ENCODE measurements at regions not wholly inside any gene's neighbourhood (a gene's known extent, or its start where the extent isn't known, plus 50 kb on each side); places are given as distances from the start of the nearest gene placed in this dataset.
"Not testable (repeated sequence)": the region's sequence is repeated elsewhere in the genome, so short reads cannot be mapped to it uniquely, and the experiment has no call there.

DNA sequence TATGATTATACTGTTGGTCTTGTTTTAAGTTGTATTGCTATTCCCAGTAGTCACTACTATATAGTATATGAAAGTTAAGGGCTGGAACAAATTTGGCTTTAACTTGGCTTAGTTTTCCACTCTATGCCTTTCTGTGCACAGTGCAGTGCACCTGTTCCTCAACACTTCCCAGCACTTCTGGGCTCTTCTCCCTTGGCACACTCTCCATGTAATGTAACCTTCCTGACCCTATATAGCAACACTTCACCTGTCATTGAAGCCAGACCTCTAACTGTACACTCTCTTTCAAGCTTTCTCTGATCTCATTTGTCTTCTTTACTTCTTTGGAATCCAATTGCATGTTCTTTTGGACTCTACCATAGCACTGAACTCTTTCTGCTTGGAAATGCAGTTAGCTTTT is 83.9 kb upstream of the SMIM30 start:
- Histone ChIP-seq H3K36me3 (ENCODE audit: control insufficient read depth, insufficient read depth, low read length) (no peaks in the 10 kb centered on the region), H3K4me3 (ENCODE audit: extremely low read depth, insufficient read depth, low read length, poor library complexity, severe bottlenecking) (no peak overlapping the region), H3K27ac (ENCODE audit: low read depth, low read length, severe bottlenecking) (no peak overlapping the region), H3K4me1 (ENCODE audit: control insufficient read depth, insufficient read depth, low read length, poor library complexity, severe bottlenecking) (peaks cover 8% of the 10 kb centered on the region), H3K9me3 (ENCODE audit: control insufficient read depth, low read length) (no peaks in the 10 kb centered on the region)

DNA sequence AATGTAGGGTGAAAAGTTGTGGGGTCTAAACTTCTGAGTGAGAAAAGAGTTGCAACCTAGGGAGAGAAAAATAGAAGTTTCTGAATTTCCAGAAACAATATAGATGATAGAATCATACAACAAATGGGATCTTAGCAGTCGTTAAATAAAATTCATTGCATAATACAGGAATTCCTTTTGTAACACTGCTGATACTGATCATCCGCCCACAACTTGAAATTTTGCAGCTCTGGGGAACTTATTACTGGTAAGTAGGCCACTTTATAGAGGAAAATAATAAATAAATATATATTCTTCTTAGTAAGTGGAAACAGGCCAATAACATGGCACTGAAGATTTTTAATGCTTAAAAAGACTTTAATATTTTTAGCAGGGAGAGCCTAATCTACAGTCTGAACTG is 81.9 kb upstream of the SMIM30 start:
- Histone ChIP-seq H3K9me3 (ENCODE audit: control insufficient read depth, low read length) (no peaks in the 10 kb centered on the region), H3K4me3 (ENCODE audit: extremely low read depth, insufficient read depth, low read length, poor library complexity, severe bottlenecking) (no peak overlapping the region), H3K36me3 (ENCODE audit: control insufficient read depth, insufficient read depth, low read length) (no peaks in the 10 kb centered on the region), H3K27ac (ENCODE audit: low read depth, low read length, severe bottlenecking) (no peak overlapping the region), H3K4me1 (ENCODE audit: control insufficient read depth, insufficient read depth, low read length, poor library complexity, severe bottlenecking) (peaks cover 13% of the 10 kb centered on the region)
- WGBS, 2 experiments (ENCODE audit: insufficient coverage in 2 of 2), result no CpG with 5 or more reads among the region's 2 CpGs

DNA sequence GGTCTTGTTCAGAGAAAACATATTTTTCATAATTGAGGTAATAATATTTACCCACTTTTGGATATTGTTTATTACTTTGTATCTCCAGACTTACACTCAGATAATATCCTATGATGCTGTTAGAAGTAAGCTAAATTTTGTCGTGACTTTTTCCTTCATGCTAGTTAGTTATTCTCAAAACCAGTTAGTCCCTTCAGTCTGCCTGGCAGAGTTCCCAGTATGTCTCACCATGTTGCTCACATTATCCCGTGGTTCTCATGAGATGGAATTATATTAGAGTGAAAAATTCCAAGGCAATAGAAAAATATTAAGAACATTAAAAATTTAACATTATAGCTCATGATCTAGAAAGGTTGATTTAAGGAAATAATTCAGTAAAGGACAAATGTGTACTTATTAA is 81.5 kb upstream of the SMIM30 start:
- Histone ChIP-seq H3K27ac (ENCODE audit: low read depth, low read length, severe bottlenecking) (no peak overlapping the region), H3K4me1 (ENCODE audit: control insufficient read depth, insufficient read depth, low read length, poor library complexity, severe bottlenecking) (peaks cover 13% of the 10 kb centered on the region), H3K4me3 (ENCODE audit: extremely low read depth, insufficient read depth, low read length, poor library complexity, severe bottlenecking) (no peak overlapping the region), H3K36me3 (ENCODE audit: control insufficient read depth, insufficient read depth, low read length) (no peaks in the 10 kb centered on the region), H3K9me3 (ENCODE audit: control insufficient read depth, low read length) (no peaks in the 10 kb centered on the region)
- WGBS, 2 experiments (ENCODE audit: insufficient coverage in 2 of 2), result no CpG with 5 or more reads among the region's 2 CpGs

DNA sequence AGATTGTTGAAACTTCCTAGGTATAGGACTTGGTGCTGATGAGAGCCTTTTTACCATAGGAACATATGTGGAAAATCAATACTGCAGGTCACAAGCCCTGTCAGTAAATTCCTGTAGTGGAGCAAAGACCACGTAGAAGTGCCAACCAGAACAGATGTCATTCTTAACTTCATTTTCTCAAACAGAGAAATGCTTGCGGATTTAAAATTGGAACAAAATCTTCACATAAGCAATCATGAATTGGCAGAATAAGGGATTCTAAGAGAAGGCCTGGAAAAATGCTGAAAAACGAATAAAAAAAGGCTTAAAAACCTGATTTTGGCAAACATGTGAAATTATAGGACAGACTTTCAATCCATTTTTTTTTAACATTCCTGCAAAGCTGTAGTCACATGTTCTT is 80.8 kb upstream of the SMIM30 start:
- no peak overlapping the region for H3K27ac ChIP-seq (ENCODE audit: low read depth, low read length, severe bottlenecking)
- no peaks in the 10 kb centered on the region for H3K9me3 ChIP-seq (ENCODE audit: control insufficient read depth, low read length)
- H3K4me3 ChIP-seq (ENCODE audit: extremely low read depth, insufficient read depth, low read length, poor library complexity, severe bottlenecking), result no peak overlapping the region
- 75% methylated on average over 1 of the region's 3 CpGs; no CpG with 5 or more reads in 1 of the 2 experiments for WGBS, 2 experiments (ENCODE audit: insufficient coverage in 2 of 2)
- no peaks in the 10 kb centered on the region for H3K36me3 ChIP-seq (ENCODE audit: control insufficient read depth, insufficient read depth, low read length)
- H3K4me1 ChIP-seq (ENCODE audit: control insufficient read depth, insufficient read depth, low read length, poor library complexity, severe bottlenecking), result peaks cover 13% of the 10 kb centered on the region

DNA sequence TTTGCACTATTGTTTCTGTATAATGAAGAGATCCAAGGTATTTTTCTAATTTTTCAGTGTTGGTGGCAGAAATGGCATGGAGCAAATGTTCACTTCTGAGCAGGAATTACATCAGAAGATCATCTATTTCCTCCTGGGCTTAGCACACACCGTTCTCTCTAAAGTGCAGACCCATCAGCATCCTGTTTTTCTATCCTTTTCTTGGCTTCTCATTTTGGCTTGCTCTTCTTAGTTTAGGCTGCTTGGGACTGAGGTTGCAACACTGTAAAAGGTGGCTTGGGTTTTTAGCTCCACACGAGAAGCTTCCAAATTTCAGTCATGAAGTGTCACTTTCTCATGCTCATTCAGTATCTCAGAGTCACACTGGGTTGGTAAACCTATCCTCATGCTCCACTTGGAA is 79.9 kb upstream of the SMIM30 start:
- Histone ChIP-seq H3K9me3 (ENCODE audit: control insufficient read depth, low read length) (no peaks in the 10 kb centered on the region), H3K27ac (ENCODE audit: low read depth, low read length, severe bottlenecking) (no peak overlapping the region), H3K4me3 (ENCODE audit: extremely low read depth, insufficient read depth, low read length, poor library complexity, severe bottlenecking) (no peak overlapping the region), H3K36me3 (ENCODE audit: control insufficient read depth, insufficient read depth, low read length) (no peaks in the 10 kb centered on the region), H3K4me1 (ENCODE audit: control insufficient read depth, insufficient read depth, low read length, poor library complexity, severe bottlenecking) (peaks cover 13% of the 10 kb centered on the region)
- WGBS, 2 experiments (ENCODE audit: insufficient coverage in 2 of 2), result 80 to 83% methylated on average over 1 to 2 of the region's 2 CpGs

DNA sequence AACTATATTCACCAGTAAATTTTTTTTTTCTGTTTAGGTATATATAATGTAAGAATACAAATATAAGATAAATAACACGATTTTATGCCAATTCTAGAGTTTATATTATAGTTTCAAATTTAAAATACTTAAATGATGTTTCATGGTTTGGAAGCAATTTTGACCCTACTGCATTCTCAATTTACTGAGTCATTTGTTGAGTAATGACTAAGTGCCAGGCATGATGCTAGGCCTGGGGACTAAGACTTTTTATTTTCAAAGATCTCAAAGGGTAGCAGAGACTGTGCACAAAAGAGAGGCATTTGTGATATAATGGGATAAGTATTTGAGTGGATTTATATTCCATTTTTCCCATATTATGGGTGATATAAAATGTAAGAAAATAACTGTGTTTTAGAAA is 78.9 kb upstream of the SMIM30 start:
- no peaks in the 10 kb centered on the region for H3K9me3 ChIP-seq (ENCODE audit: control insufficient read depth, low read length)
- WGBS, 2 experiments (ENCODE audit: insufficient coverage in 2 of 2), result no CpG with 5 or more reads among the region's 1 CpG
- H3K27ac ChIP-seq (ENCODE audit: low read depth, low read length, severe bottlenecking), result no peak overlapping the region
- H3K4me1 ChIP-seq (ENCODE audit: control insufficient read depth, insufficient read depth, low read length, poor library complexity, severe bottlenecking), result peaks cover 13% of the 10 kb centered on the region
- H3K4me3 ChIP-seq (ENCODE audit: extremely low read depth, insufficient read depth, low read length, poor library complexity, severe bottlenecking), result no peak overlapping the region
- no peaks in the 10 kb centered on the region for H3K36me3 ChIP-seq (ENCODE audit: control insufficient read depth, insufficient read depth, low read length)

DNA sequence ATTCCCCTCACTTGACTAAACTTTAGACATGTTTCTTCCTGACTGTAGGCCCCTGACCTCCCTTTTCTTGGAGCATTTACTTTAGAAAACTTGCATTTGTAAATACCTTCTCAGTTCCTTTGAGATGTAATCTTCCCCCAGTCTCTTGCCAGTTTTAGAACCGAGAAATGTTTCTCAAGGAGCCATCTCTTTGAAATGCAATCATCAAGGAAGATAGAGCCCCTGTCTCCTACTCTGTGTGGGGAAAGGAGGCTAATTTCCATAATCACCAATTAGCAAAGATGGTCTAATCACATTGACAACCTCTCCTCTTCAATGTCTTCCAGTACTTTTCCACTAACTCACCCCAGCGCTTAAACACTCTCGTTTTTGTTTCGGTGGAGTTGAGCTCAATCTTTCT is 70.0 kb upstream of the SMIM30 start:
- H3K9me3 ChIP-seq (ENCODE audit: control insufficient read depth, low read length), result no peaks in the 10 kb centered on the region
- H3K4me1 ChIP-seq (ENCODE audit: control insufficient read depth, insufficient read depth, low read length, poor library complexity, severe bottlenecking), result no peaks in the 10 kb centered on the region
- 14 to 35% methylated on average over 2 to 3 of the region's 4 CpGs for WGBS, 2 experiments (ENCODE audit: insufficient coverage in 2 of 2)
- no peaks in the 10 kb centered on the region for H3K36me3 ChIP-seq (ENCODE audit: control insufficient read depth, insufficient read depth, low read length)
- H3K27ac ChIP-seq (ENCODE audit: low read depth, low read length, severe bottlenecking), result no peak overlapping the region
- H3K4me3 ChIP-seq (ENCODE audit: extremely low read depth, insufficient read depth, low read length, poor library complexity, severe bottlenecking), result no peak overlapping the region

DNA sequence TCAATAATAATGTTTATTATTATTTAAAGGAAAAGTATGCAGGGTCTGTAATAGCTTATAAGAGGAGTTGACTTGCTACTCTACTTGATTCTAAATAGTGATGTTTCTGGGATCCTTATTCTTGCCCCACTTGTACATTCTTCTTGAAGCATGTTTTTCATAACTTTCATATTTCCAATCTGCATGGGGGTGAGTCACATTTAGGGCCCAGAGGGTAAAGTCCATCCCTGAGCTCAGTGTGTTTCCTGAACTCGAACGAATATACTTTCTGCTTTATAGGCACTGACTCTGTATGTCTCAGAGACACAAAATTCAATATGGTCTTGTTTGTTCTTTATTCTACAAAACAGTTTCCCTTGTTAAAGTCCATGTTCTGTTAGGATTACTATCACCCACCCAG is 61.0 kb upstream of the SMIM30 start:
- Histone ChIP-seq H3K36me3 (ENCODE audit: control insufficient read depth, insufficient read depth, low read length) (no peaks in the 10 kb centered on the region), H3K4me3 (ENCODE audit: extremely low read depth, insufficient read depth, low read length, poor library complexity, severe bottlenecking) (no peak overlapping the region), H3K4me1 (ENCODE audit: control insufficient read depth, insufficient read depth, low read length, poor library complexity, severe bottlenecking) (no peaks in the 10 kb centered on the region), H3K9me3 (ENCODE audit: control insufficient read depth, low read length) (no peaks in the 10 kb centered on the region), H3K27ac (ENCODE audit: low read depth, low read length, severe bottlenecking) (no peak overlapping the region)
- 92 to 100% methylated on average over 2 of the region's 2 CpGs for whole genome bisulfite sequencing, 2 experiments (ENCODE audit: insufficient coverage in 2 of 2)

DNA sequence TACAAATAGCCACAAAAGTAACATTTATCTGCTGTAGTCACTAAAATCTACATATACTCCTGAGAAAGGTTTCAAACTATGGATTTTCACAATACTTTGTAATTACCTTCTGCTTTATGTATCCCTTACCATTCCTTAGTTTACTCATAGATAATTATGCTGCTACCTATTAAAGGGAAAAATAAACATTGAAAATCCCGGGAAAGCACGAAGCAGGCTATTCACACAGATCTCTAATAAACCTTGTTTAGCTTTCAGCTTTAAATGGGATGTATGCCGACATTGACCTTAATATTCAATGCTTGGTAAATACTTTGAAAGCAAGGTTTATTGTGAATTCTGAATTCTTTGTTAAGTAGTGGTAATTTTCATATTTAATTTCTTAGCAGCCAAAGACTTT is 58.5 kb upstream of the SMIM30 start:
- Histone ChIP-seq H3K27ac (ENCODE audit: low read depth, low read length, severe bottlenecking) (no peak overlapping the region), H3K36me3 (ENCODE audit: control insufficient read depth, insufficient read depth, low read length) (no peaks in the 10 kb centered on the region), H3K4me3 (ENCODE audit: extremely low read depth, insufficient read depth, low read length, poor library complexity, severe bottlenecking) (no peak overlapping the region), H3K4me1 (ENCODE audit: control insufficient read depth, insufficient read depth, low read length, poor library complexity, severe bottlenecking) (no peaks in the 10 kb centered on the region), H3K9me3 (ENCODE audit: control insufficient read depth, low read length) (no peaks in the 10 kb centered on the region)
- WGBS, 2 experiments (ENCODE audit: insufficient coverage in 2 of 2), result no CpG with 5 or more reads among the region's 3 CpGs

DNA sequence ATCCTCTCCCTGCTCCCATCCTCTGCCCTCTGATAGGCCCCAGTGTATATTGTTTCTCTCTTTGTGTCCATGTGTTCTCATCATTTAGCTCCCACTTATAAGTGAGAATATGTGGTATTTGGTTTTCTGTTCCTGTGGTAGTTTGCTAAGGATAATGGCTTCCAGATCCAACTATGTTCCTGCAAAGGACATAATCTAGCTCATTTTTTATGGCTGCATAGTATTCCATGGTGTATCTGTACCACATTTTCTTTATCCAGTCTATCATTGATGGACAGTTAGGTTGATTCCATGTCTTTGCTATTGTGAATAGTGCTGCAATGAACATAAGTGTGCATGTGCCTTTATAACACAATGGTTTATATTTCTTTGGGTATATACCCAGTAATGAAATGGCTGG is 57.8 kb upstream of the SMIM30 start:
- not testable (repeated sequence) for H3K4me1 ChIP-seq (ENCODE audit: control insufficient read depth, insufficient read depth, low read length, poor library complexity, severe bottlenecking); H3K27ac ChIP-seq (ENCODE audit: low read depth, low read length, severe bottlenecking); H3K4me3 ChIP-seq (ENCODE audit: extremely low read depth, insufficient read depth, low read length, poor library complexity, severe bottlenecking); H3K36me3 ChIP-seq (ENCODE audit: control insufficient read depth, insufficient read depth, low read length); H3K9me3 ChIP-seq (ENCODE audit: control insufficient read depth, low read length)

DNA sequence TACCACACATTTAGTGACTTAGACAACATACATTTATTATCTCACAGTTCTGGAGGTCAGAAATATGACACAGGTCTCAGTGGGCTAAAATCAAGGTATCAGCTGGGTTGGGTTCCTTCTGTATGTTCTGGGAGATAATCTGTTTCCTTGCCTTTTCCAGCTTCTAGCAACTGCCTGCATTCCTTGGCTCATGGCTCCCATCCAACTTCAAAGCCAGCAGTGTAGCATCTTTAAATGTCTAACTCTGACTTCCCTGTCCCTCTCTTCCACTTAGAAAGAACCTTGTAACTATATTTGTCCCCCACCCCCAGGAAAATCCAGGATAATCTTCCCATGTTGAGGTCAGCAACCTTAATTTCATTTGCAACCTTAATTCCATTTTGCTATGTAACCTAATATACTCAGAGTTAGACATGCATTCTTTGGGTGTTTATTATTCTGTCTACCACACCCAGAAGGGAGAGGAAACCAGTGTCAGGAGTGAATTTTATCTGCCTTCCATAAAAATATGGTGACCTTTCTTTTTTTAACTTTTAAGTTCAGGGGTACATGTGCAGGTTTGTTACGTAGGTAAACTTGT is 57.3 kb upstream of the SMIM30 start:
- Histone ChIP-seq H3K36me3 (ENCODE audit: control insufficient read depth, insufficient read depth, low read length) (no peaks in the 10 kb centered on the region), H3K4me3 (ENCODE audit: extremely low read depth, insufficient read depth, low read length, poor library complexity, severe bottlenecking) (no peak overlapping the region), H3K4me1 (ENCODE audit: control insufficient read depth, insufficient read depth, low read length, poor library complexity, severe bottlenecking) (no peaks in the 10 kb centered on the region), H3K27ac (ENCODE audit: low read depth, low read length, severe bottlenecking) (no peak overlapping the region), H3K9me3 (ENCODE audit: control insufficient read depth, low read length) (no peaks in the 10 kb centered on the region)
- no CpG with 5 or more reads among the region's 1 CpG for WGBS, 2 experiments (ENCODE audit: insufficient coverage in 2 of 2)

DNA sequence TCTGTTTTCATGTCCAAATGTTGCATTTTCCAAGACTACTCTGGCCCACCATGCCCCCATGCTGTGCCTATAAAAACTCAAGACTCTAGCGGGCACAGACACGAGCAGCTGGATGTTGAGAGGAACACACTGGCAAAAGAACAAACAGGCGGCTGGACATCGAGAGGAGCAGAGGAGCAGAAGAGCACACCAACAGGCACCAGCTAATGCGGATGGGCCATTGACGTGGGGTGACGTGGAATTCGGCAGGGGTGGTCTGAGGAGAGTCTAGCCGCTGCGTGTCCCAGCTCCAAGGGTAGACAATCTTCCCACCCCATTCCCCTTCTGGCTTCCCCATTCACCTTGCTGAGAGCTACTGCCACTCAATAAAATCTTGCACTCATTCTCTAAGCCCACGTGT is 54.4 kb upstream of the SMIM30 start:
- no peaks in the 10 kb centered on the region for H3K36me3 ChIP-seq (ENCODE audit: control insufficient read depth, insufficient read depth, low read length)
- 77 to 93% methylated on average over 4 to 6 of the region's 11 CpGs for WGBS, 2 experiments (ENCODE audit: insufficient coverage in 2 of 2)
- H3K4me1 ChIP-seq (ENCODE audit: control insufficient read depth, insufficient read depth, low read length, poor library complexity, severe bottlenecking), result no peaks in the 10 kb centered on the region
- no peaks in the 10 kb centered on the region for H3K9me3 ChIP-seq (ENCODE audit: control insufficient read depth, low read length)
- H3K4me3 ChIP-seq (ENCODE audit: extremely low read depth, insufficient read depth, low read length, poor library complexity, severe bottlenecking), result no peak overlapping the region
- H3K27ac ChIP-seq (ENCODE audit: low read depth, low read length, severe bottlenecking), result no peak overlapping the region
